ENCODE measurements at regions not wholly inside any gene's neighbourhood (a gene's known extent, or its start where the extent isn't known, plus 50 kb on each side); places are given as distances from the start of the nearest gene placed in this dataset.

DNA sequence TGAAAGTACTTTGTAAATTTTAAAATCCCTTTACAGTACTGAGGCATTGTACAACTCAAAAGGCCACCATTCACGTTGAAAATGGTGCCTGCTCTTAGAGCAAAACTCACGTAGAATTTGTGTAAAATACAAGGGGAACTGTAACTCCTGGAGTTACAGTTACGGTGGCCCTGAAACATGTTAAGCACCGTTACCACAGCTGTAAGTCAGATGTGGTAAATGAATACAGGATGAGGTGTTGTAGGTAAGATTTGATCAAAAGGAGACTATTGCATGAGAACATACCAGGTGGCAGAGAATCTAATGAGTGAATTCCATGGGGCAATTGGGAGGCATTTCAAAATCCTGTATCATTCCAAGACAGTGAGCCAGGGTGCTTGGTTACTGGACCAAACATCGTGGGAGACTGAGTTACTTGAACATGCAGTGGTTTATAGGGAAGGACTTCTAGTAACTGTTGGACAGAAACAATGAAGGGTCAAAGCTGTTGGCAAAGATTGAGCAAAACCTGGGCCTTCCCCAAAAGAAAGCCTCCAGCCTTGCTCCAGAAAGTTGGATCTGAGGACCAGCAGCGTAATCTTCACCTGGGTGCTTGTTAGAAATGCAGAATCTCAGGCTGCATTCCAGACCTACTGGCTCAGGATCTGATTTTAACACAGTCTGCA is 535.8 kb upstream of the POU3F3 start:
- Histone ChIP-seq H2BK120ac (replicated peaks; ENCODE audit: low read depth, low read length) (no peak overlapping the region), H3K23me2 (ENCODE audit: low read depth, low read length) (no peaks in the 10 kb centered on the region; the same call in 1 of the 2 replicates), H4K20me1 (replicated peaks in 1 of 2; ENCODE audit: control insufficient read depth in 1 of 2, insufficient read depth in 2 of 2, low read length in 2 of 2) (no peaks in the 10 kb centered on the region), H2BK15ac (ENCODE audit: low read length) (no peak overlapping the region), H2BK12ac (ENCODE audit: low read depth, low read length) (no peak overlapping the region), H3K79me2 (ENCODE audit: control insufficient read depth in 1 of 2, insufficient read depth in 2 of 2, low read length in 2 of 2) (no peaks in the 10 kb centered on the region), H3K14ac (ENCODE audit: insufficient read length) (no peak overlapping the region), H2AFZ (ENCODE audit: low read length) (no peak overlapping the region), H3K56ac (replicated peaks; ENCODE audit: insufficient read length, low read depth, low read length) (no peak overlapping the region), H3K27ac (ENCODE audit: low read depth, low read length) (no peak overlapping the region), H3K4me2 (ENCODE audit: insufficient read depth in 1 of 2, low read depth in 2 of 2, low read length in 2 of 2) (no peak overlapping the region), H3K36me3 (ENCODE audit: control insufficient read depth in 2 of 4, insufficient read depth in 4 of 4, low read length in 3 of 4) (no peaks in the 10 kb centered on the region), H4K91ac (replicated peaks; ENCODE audit: insufficient read length, low read length) (no peak overlapping the region), H3K79me1 (ENCODE audit: low read depth, low read length) (no peaks in the 10 kb centered on the region), H3K4me1 (replicated peaks in 1 of 4; ENCODE audit: control insufficient read depth in 3 of 4, insufficient read depth in 4 of 4, low read length in 3 of 4) (no peaks in the 10 kb centered on the region), H3K27me3 (replicated peaks in 1 of 4; ENCODE audit: control insufficient read depth in 3 of 4, extremely low read depth in 1 of 4, insufficient read depth in 3 of 4, low read length in 3 of 4) (no peaks in the 10 kb centered on the region), H2AK5ac (ENCODE audit: low read depth, low read length) (no peak overlapping the region), H3K9me3 (ENCODE audit: insufficient read depth in 2 of 2, low read depth in 1 of 2, low read length in 1 of 2) (no peaks in the 10 kb centered on the region), H3K9ac (replicated peaks in 1 of 4; ENCODE audit: extremely low read depth in 1 of 4, low read depth in 3 of 4, low read length in 3 of 4) (no peak overlapping the region), H2BK5ac (ENCODE audit: low read depth, low read length) (no peak overlapping the region), H4K5ac (ENCODE audit: insufficient read length, low read depth, low read length) (no peak overlapping the region), H3K18ac (ENCODE audit: extremely low read depth, low read length) (no peak overlapping the region), H3K4ac (replicated peaks; ENCODE audit: insufficient read length, low read depth, low read length) (no peak overlapping the region), H4K8ac (ENCODE audit: extremely low read depth, insufficient read depth, low read length) (no peak overlapping the region), H3K4me3 (ENCODE audit: extremely low read depth in 1 of 4, insufficient read depth in 2 of 4, low read depth in 3 of 4, low read length in 4 of 4) (no peak overlapping the region), H3K23ac (ENCODE audit: insufficient read length) (no peak overlapping the region), H2BK20ac (ENCODE audit: low read length) (no peak overlapping the region)
- CTCF ChIA-PET (ENCODE audit: partially characterized antibody) = no interaction called here
- DNase-seq (ENCODE audit: low read depth in 1 of 2, low spot score in 2 of 2) (no peak), FAIRE-seq (no peak)
- 92% methylated on average over 6 of the region's 6 CpGs; no CpG with 5 or more reads in 1 of the 2 experiments for WGBS, 2 experiments (ENCODE audit: extremely low coverage in 1 of 2, insufficient coverage in 1 of 2, insufficient read length in 1 of 2, insufficient replicate concordance in 2 of 2, low coverage in 1 of 2, low lambda C conversion rate in 2 of 2, missing lambda C conversion rate in 1 of 2)
- POLR2A ChIA-PET (ENCODE audit: partially characterized antibody) = no interaction called here
- TF ChIP-seq SIX5 (IDR thresholded peaks at IDR 0.05; ENCODE audit: low read depth, low read length) (no peak), TBP (IDR thresholded peaks at IDR 0.05; ENCODE audit: low read depth, low read length) (no peak), TCF12 (IDR thresholded peaks at IDR 0.05; ENCODE audit: low read depth, low read length) (no peak), SRF (IDR thresholded peaks at IDR 0.05; ENCODE audit: low read depth, low read length) (no peak), NRF1 (IDR thresholded peaks at IDR 0.05; ENCODE audit: low read depth, low read length) (no peak), ASH2L (IDR thresholded peaks at IDR 0.05; ENCODE audit: low read length) (no peak), TAF1 (IDR thresholded peaks at IDR 0.05; ENCODE audit: low read depth, low read length) (no peak), YY1 (IDR thresholded peaks at IDR 0.05; ENCODE audit: low read depth, low read length) (no peak), RAD21 (IDR thresholded peaks at IDR 0.05 in 1 of 2, conservative IDR thresholded peaks at IDR 0.05 in 1 of 2; ENCODE audit: low read depth in 2 of 2, low read length in 2 of 2) (no peak), MAFK (IDR thresholded peaks at IDR 0.05; ENCODE audit: low read depth, low read length) (no peak), RXRA (IDR thresholded peaks at IDR 0.05; ENCODE audit: insufficient read depth, low read depth, low read length) (no peak), NANOG (IDR thresholded peaks at IDR 0.05; ENCODE audit: insufficient read depth, low read depth, low read length, poor library complexity, severe bottlenecking) (no peak), BRCA1 (IDR thresholded peaks at IDR 0.05; ENCODE audit: low read depth, low read length) (no peak), TEAD4 (IDR thresholded peaks at IDR 0.05; ENCODE audit: low read depth, low read length) (no peak), GTF2F1 (IDR thresholded peaks at IDR 0.05; ENCODE audit: borderline replicate concordance, low read depth, low read length) (no peak), CHD1 (IDR thresholded peaks at IDR 0.05; ENCODE audit: low read depth, low read length) (no peak)

Measured in H1 (cell line).